Activated T-helper 2 cell treated with anti-CD3 and anti-CD28 coated beads, Interferon-gamma antibody, Interleukin-2, Interleukin-4, amounts not matched to agents 10 μg/mL and 5 μg/mL and 100 μg/mL, durations not matched to agents 14 hours and 24 hours and 36 hours (primary cell): ENCODE measurements at regions not wholly inside any gene's neighbourhood (a gene's known extent, or its start where the extent isn't known, plus 50 kb on each side); places are given as distances from the start of the nearest gene placed in this dataset.

Source experiments
- DNase-seq: peaks from one replicate; pipeline ENCODE4 v3.0.0; 2021; ENCODE audit warnings: low spot score
- H3K27ac Mint-ChIP-seq: one replicate; pipeline ENCODE4 v1.8.0; 2021; ENCODE audit warnings: mixed read lengths
- H3K27me3 Mint-ChIP-seq: one replicate; pipeline ENCODE4 v1.8.0; 2021; ENCODE audit warnings: low read depth, mixed read lengths
- H3K36me3 Mint-ChIP-seq: one replicate; pipeline ENCODE4 v1.8.0; 2021; ENCODE audit warnings: low read depth, mixed read lengths
- H3K4me1 Mint-ChIP-seq: one replicate; pipeline ENCODE4 v1.8.0; 2021; ENCODE audit warnings: low read depth, mixed read lengths
- H3K4me3 Mint-ChIP-seq: one replicate; pipeline ENCODE4 v1.8.0; 2021; ENCODE audit warnings: low read depth, mild to moderate bottlenecking, moderate library complexity, mixed read lengths
- H3K9me3 Mint-ChIP-seq: one replicate; pipeline ENCODE4 v1.8.0; 2021; ENCODE audit warnings: mixed read lengths
- intact Hi-C: fragments of 100-400 bp; cut with micrococcal nuclease; formaldehyde crosslinking; loops from one replicate; pipeline ENCODE4 v1.15.1; 2023

DNA sequence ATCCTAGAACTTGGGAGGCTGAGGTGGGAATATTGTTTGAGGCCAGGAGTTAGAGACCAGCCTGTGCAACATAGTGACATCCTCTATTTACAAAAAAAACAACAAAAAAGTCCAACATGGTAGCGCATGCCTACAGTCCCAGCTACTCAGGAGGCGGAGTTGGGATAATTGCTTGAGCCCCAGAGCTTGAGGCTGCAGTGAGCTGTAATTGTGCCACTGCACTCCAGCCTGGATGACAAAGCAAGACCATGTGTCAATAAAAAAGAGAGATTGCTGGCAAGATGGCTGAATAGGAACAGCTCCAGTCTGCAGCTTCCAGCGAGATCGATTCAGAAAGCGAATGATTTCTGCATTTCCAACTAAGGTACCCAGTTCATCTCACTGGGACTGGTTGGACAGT is 54.8 kb upstream of the FBXL17 start:
- Mint-ChIP-seq H3K36me3 (no peaks in the 10 kb centered on the region), H3K9me3 (no peaks in the 10 kb centered on the region), H3K27me3 (no peaks in the 10 kb centered on the region), H3K4me3 (no peak overlapping the region), H3K4me1 (no peaks in the 10 kb centered on the region), H3K27ac (no peak overlapping the region)
- intact Hi-C loops, result no loop called here
- DNase-seq, result no peak

DNA sequence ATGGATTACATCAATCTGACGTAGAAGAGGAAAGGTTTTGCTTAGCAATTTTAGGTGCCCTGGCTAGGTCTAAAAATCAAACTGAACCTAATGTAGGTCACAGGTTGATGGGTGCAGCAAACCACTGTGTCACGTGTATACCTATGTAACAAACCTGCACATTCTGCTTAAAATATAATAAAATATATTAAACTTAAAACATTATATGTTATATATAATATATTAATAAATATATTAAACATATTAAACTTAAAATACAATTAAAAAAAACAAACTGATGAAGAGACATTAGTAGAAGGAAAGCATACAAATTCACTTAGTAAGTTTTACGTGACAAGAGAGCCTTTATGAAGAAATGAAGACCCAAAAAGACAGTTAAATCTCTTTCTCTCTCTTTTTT is 51.7 kb upstream of the FBXL17 start:
- H3K4me3 Mint-ChIP-seq, result no peak overlapping the region
- no peak overlapping the region for H3K27ac Mint-ChIP-seq
- H3K4me1 Mint-ChIP-seq, result no peaks in the 10 kb centered on the region
- no peak for DNase-seq
- H3K9me3 Mint-ChIP-seq, result no peaks in the 10 kb centered on the region
- no peaks in the 10 kb centered on the region for H3K36me3 Mint-ChIP-seq
- no peaks in the 10 kb centered on the region for H3K27me3 Mint-ChIP-seq
- intact Hi-C loops, result no loop called here

DNA sequence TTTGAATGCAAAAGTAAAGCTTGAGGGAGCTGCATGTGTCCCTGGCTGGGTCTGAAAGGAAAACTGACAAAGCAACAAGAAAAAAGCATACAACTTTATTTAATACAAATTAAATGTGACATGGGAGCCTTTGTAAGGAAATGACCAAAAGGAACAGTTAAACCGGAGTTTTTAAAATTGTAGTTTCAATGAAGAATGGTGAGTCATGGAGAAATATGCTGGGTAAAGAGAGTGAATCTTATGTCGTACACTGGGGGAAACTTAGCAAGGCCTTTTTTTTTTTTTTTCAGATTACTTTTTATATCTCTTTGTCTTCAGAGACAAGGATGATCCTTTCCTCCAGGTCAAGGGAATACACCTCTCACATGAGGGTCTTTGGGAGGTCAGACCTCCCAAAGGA is 50.1 kb upstream of the FBXL17 start:
- no peaks in the 10 kb centered on the region for H3K9me3 Mint-ChIP-seq
- H3K36me3 Mint-ChIP-seq, result no peaks in the 10 kb centered on the region
- peaks cover 3% of the 10 kb centered on the region for H3K27me3 Mint-ChIP-seq
- no peak overlapping the region for H3K27ac Mint-ChIP-seq
- no peaks in the 10 kb centered on the region for H3K4me1 Mint-ChIP-seq
- DNase-seq, result no peak
- H3K4me3 Mint-ChIP-seq, result no peak overlapping the region
- intact Hi-C loops, result no loop called here
